ENCODE measurements at regions not wholly inside any gene's neighbourhood (a gene's known extent, or its start where the extent isn't known, plus 50 kb on each side); places are given as distances from the start of the nearest gene placed in this dataset.

- WGBS (ENCODE audit: low lambda C conversion rate) = 0% methylated on average over 4 of the region's 6 CpGs
Observed at GRCh38 chr10:131474416-131474815, 162.9 kb upstream of the TCERG1L start.

More at GRCh38 chr10:131474416-131474815, 162.9 kb upstream of the TCERG1L start:
- Histone ChIP-seq H3K79me2 (ENCODE audit: insufficient read depth, low read length) (no peaks in the 10 kb centered on the region), H3K27me3 (ENCODE audit: control insufficient read depth in 1 of 2, insufficient read depth in 2 of 2, low read length in 2 of 2) (peaks cover 1 to 17% of the 10 kb centered on the region in 2 experiments; a peak in 3 of 5 replicates), H3K9ac (ENCODE audit: insufficient read depth, low read depth, low read length) (no peak overlapping the region), H4K20me1 (ENCODE audit: insufficient read depth, low read length) (no peaks in the 10 kb centered on the region), H3K4me3 (replicated peaks in 1 of 3; ENCODE audit: insufficient read depth in 1 of 3, low read depth in 2 of 3, low read length in 3 of 3) (no peak overlapping the region), H2AFZ (ENCODE audit: low read length) (no peak overlapping the region), H3K9me3 (ENCODE audit: low read length) (no peaks in the 10 kb centered on the region), H3K4me2 (ENCODE audit: low read depth, low read length) (no peak overlapping the region), H3K27ac (ENCODE audit: extremely low read length, insufficient read depth, low read length) (no peak overlapping the region), H3K4me1 (ENCODE audit: insufficient read depth, low read length) (peaks cover 9% of the 10 kb centered on the region; the same call in 1 of the 2 replicates), H3K36me3 (replicated peaks in 1 of 2; ENCODE audit: control insufficient read depth in 1 of 2, insufficient read depth in 2 of 2, low read length in 2 of 2) (no peaks in the 10 kb centered on the region)
- no TSS peak for BruUV-seq (replicated peaks)
- ATAC-seq = no peak
- in situ Hi-C loops (cut with HindIII; ENCODE audit: extremely low pct_ligation_motif_present, low pct_unique_long_range_greater_than_20kb) = no loop called here
- ChIA-PET POLR2A (no interaction called here), CTCF (ENCODE audit: low intra/inter-chr PET ratio, low total read pairs) (no interaction called here)
- TF ChIP-seq ZNF124 (CRISPR knock-in tag; IDR thresholded peaks at IDR 0.05) = no peak
- TF ChIP-seq SUZ12 (IDR thresholded peaks at IDR 0.05; ENCODE audit: low read depth, low read length) = no peak
- TF ChIP-seq ZNF274 (CRISPR knock-in tag; IDR thresholded peaks at IDR 0.05) = no peak
- no peak for TF ChIP-seq ZNF7 (CRISPR knock-in tag; IDR thresholded peaks at IDR 0.05)
- TF ChIP-seq, protein P1, sequence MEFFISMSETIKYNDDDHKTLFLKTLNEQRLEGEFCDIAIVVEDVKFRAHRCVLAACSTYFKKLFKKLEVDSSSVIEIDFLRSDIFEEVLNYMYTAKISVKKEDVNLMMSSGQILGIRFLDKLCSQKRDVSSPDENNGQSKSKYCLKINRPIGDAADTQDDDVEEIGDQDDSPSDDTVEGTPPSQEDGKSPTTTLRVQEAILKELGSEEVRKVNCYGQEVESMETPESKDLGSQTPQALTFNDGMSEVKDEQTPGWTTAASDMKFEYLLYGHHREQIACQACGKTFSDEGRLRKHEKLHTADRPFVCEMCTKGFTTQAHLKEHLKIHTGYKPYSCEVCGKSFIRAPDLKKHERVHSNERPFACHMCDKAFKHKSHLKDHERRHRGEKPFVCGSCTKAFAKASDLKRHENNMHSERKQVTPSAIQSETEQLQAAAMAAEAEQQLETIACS (CRISPR knock-in tag; IDR thresholded peaks at IDR 0.05) = no peak
- TF ChIP-seq, protein P2, sequence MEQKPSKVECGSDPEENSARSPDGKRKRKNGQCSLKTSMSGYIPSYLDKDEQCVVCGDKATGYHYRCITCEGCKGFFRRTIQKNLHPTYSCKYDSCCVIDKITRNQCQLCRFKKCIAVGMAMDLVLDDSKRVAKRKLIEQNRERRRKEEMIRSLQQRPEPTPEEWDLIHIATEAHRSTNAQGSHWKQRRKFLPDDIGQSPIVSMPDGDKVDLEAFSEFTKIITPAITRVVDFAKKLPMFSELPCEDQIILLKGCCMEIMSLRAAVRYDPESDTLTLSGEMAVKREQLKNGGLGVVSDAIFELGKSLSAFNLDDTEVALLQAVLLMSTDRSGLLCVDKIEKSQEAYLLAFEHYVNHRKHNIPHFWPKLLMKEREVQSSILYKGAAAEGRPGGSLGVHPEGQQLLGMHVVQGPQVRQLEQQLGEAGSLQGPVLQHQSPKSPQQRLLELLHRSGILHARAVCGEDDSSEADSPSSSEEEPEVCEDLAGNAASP (CRISPR knock-in tag; IDR thresholded peaks at IDR 0.05; ENCODE audit: borderline replicate concordance) = no peak
- no peak for TF ChIP-seq ZNF484 (CRISPR knock-in tag; IDR thresholded peaks at IDR 0.05; ENCODE audit: borderline replicate concordance, low read depth)
- TF ChIP-seq KAT7 (CRISPR knock-in tag; IDR thresholded peaks at IDR 0.05; ENCODE audit: borderline replicate concordance) = no peak
- no peak for TF ChIP-seq ZNF768 (CRISPR knock-in tag; IDR thresholded peaks at IDR 0.05)
- TF ChIP-seq, protein P3, sequence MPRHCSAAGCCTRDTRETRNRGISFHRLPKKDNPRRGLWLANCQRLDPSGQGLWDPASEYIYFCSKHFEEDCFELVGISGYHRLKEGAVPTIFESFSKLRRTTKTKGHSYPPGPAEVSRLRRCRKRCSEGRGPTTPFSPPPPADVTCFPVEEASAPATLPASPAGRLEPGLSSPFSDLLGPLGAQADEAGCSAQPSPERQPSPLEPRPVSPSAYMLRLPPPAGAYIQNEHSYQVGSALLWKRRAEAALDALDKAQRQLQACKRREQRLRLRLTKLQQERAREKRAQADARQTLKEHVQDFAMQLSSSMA (CRISPR knock-in tag; IDR thresholded peaks at IDR 0.05) = no peak
- TF ChIP-seq CSRNP1 (CRISPR knock-in tag; IDR thresholded peaks at IDR 0.05) = no peak
- no peak for TF ChIP-seq KDM5B (CRISPR knock-in tag; IDR thresholded peaks at IDR 0.05; ENCODE audit: borderline replicate concordance)
- no peak for TF ChIP-seq ZNF644 (CRISPR knock-in tag; IDR thresholded peaks at IDR 0.05; ENCODE audit: low read depth)
- no peak for DNase-seq (ENCODE audit: low spot score)
- FAIRE-seq = no peak
- intact Hi-C loops (cut with micrococcal nuclease; ENCODE audit: unreplicated experiment) = no loop called here
